Mucosa of rectum (tissue), 2 donors: ENCODE measurements at regions not wholly inside any gene's neighbourhood (a gene's known extent, or its start where the extent isn't known, plus 50 kb on each side); places are given as distances from the start of the nearest gene placed in this dataset.

ENCODE experiments used
- H3K27ac ChIP-seq, 2 donors: one replicate each; pipeline ENCODE4 v1.7.0; 2013; ENCODE audit warnings: inconsistent platforms in 2 of 2, low read depth in 2 of 2, low read length in 2 of 2
- H3K27me3 ChIP-seq, 2 donors: one replicate each; pipeline ENCODE4 v1.7.0; 2013; ENCODE audit warnings: low read length in 2 of 2; ENCODE audit not compliant: control insufficient read depth in 2 of 2, insufficient read depth in 2 of 2
- H3K36me3 ChIP-seq, 2 donors: one replicate each; pipeline ENCODE4 v1.7.0; 2013; ENCODE audit warnings: low read length in 2 of 2; ENCODE audit not compliant: control insufficient read depth in 2 of 2, insufficient read depth in 2 of 2
- H3K4me1 ChIP-seq, 2 donors: one replicate each; pipeline ENCODE4 v1.7.0; 2013; ENCODE audit warnings: low read length in 2 of 2, mild to moderate bottlenecking in 1 of 2; ENCODE audit not compliant: control insufficient read depth in 2 of 2, insufficient read depth in 2 of 2
- H3K4me3 ChIP-seq, 2 donors: one replicate each; pipeline ENCODE4 v1.7.0; 2013; ENCODE audit warnings: low read length in 2 of 2
- H3K9ac ChIP-seq, 2 donors: one replicate each; pipeline ENCODE4 v1.7.0; 2013; ENCODE audit warnings: low read length in 2 of 2, low read depth in 1 of 2, mild to moderate bottlenecking in 1 of 2
- H3K9me3 ChIP-seq, 2 donors: one replicate each; pipeline ENCODE4 v1.7.0; 2013; ENCODE audit warnings: low read length in 2 of 2; ENCODE audit not compliant: control insufficient read depth in 2 of 2
- donor health status: healthy.
- donor health status: Normal muscosa, but diverticular disease.

GRCh38 chr6:146957181-146958093, 246.8 kb upstream of the STXBP5 start:
- Histone ChIP-seq H3K9ac (no peak overlapping the region), H3K27me3 (no peaks in the 10 kb centered on the region), H3K9me3 (no peaks in the 10 kb centered on the region), H3K4me1 (no peaks in the 10 kb centered on the region), H3K4me3 (no peak overlapping the region), H3K36me3 (no peaks in the 10 kb centered on the region), H3K27ac (no peak overlapping the region)

GRCh38 chr6:146961831-146962230, 242.4 kb upstream of the STXBP5 start:
- no peaks in the 10 kb centered on the region for H3K4me1 ChIP-seq
- H3K27me3 ChIP-seq = no peaks in the 10 kb centered on the region
- peaks cover 0 to 4% of the 10 kb centered on the region in 2 donors for H3K9me3 ChIP-seq
- H3K4me3 ChIP-seq = no peak overlapping the region
- no peak overlapping the region for H3K27ac ChIP-seq
- H3K9ac ChIP-seq = no peak overlapping the region
- no peaks in the 10 kb centered on the region for H3K36me3 ChIP-seq

GRCh38 chr6:146962329-146962728, 241.9 kb upstream of the STXBP5 start:
- Histone ChIP-seq H3K27me3 (no peaks in the 10 kb centered on the region), H3K4me1 (no peaks in the 10 kb centered on the region), H3K36me3 (no peaks in the 10 kb centered on the region), H3K9ac (no peak overlapping the region), H3K4me3 (no peak overlapping the region), H3K27ac (no peak overlapping the region), H3K9me3 (peaks cover 0 to 4% of the 10 kb centered on the region in 2 donors)

- Histone ChIP-seq H3K27ac (no peak overlapping the region), H3K9me3 (peaks cover 0 to 4% of the 10 kb centered on the region in 2 donors), H3K27me3 (no peaks in the 10 kb centered on the region), H3K36me3 (no peaks in the 10 kb centered on the region), H3K4me1 (no peaks in the 10 kb centered on the region), H3K4me3 (no peak overlapping the region), H3K9ac (no peak overlapping the region)
Measured at GRCh38 chr6:146965110-146965689, 239.0 kb upstream of the STXBP5 start.

GRCh38 chr6:146968041-146968760, 236.0 kb upstream of the STXBP5 start:
- peaks cover 0 to 4% of the 10 kb centered on the region in 2 donors for H3K9me3 ChIP-seq
- H3K36me3 ChIP-seq = no peaks in the 10 kb centered on the region
- no peak overlapping the region for H3K9ac ChIP-seq
- H3K4me1 ChIP-seq = no peaks in the 10 kb centered on the region
- H3K27me3 ChIP-seq = no peaks in the 10 kb centered on the region
- no peak overlapping the region for H3K27ac ChIP-seq
- no peak overlapping the region for H3K4me3 ChIP-seq

GRCh38 chr6:146972546-146972945, 231.7 kb upstream of the STXBP5 start:
- Histone ChIP-seq H3K9me3 (no peaks in the 10 kb centered on the region), H3K27me3 (no peaks in the 10 kb centered on the region), H3K9ac (no peak overlapping the region), H3K4me3 (no peak overlapping the region), H3K36me3 (no peaks in the 10 kb centered on the region), H3K4me1 (no peaks in the 10 kb centered on the region), H3K27ac (no peak overlapping the region)

- Histone ChIP-seq H3K4me3 (no peak overlapping the region), H3K27me3 (no peaks in the 10 kb centered on the region), H3K9me3 (no peaks in the 10 kb centered on the region), H3K4me1 (no peaks in the 10 kb centered on the region), H3K36me3 (no peaks in the 10 kb centered on the region), H3K9ac (no peak overlapping the region), H3K27ac (no peak overlapping the region)
Measured at GRCh38 chr6:146974351-146974750, 229.9 kb upstream of the STXBP5 start.

- H3K4me3 ChIP-seq = no peak overlapping the region
Measured at GRCh38 chr6:146975093-146975492, 229.1 kb upstream of the STXBP5 start.

GRCh38 chr6:146980900-146981329, 223.3 kb upstream of the STXBP5 start:
- no peak overlapping the region for H3K27ac ChIP-seq
- no peak overlapping the region for H3K4me3 ChIP-seq
- H3K9me3 ChIP-seq = no peaks in the 10 kb centered on the region
- H3K9ac ChIP-seq = no peak overlapping the region
- no peaks in the 10 kb centered on the region for H3K36me3 ChIP-seq
- no peaks in the 10 kb centered on the region for H3K27me3 ChIP-seq
- H3K4me1 ChIP-seq = no peaks in the 10 kb centered on the region

More at GRCh38 chr6:146975093-146975492, 229.1 kb upstream of the STXBP5 start:
- no peaks in the 10 kb centered on the region for H3K27me3 ChIP-seq
- H3K9ac ChIP-seq = no peak overlapping the region
- H3K27ac ChIP-seq = no peak overlapping the region
- no peaks in the 10 kb centered on the region for H3K4me1 ChIP-seq
- H3K36me3 ChIP-seq = no peaks in the 10 kb centered on the region
- no peaks in the 10 kb centered on the region for H3K9me3 ChIP-seq

- no peak overlapping the region for H3K27ac ChIP-seq
Measured at GRCh38 chr6:146981981-146982380, 222.2 kb upstream of the STXBP5 start.

More at GRCh38 chr6:146981981-146982380, 222.2 kb upstream of the STXBP5 start:
- Histone ChIP-seq H3K27me3 (no peaks in the 10 kb centered on the region), H3K9ac (no peak overlapping the region), H3K36me3 (no peaks in the 10 kb centered on the region), H3K9me3 (no peaks in the 10 kb centered on the region), H3K4me3 (no peak overlapping the region), H3K4me1 (no peaks in the 10 kb centered on the region)
